HepG2 (cell line): ENCODE measurements at regions not wholly inside any gene's neighbourhood (a gene's known extent, or its start where the extent isn't known, plus 50 kb on each side); places are given as distances from the start of the nearest gene placed in this dataset.
"Not testable (repeated sequence)": the region's sequence is repeated elsewhere in the genome, so short reads cannot be mapped to it uniquely, and the experiment has no call there.

Source experiments
- EP300 ChIP-seq, 3 experiments: sonication (generic) in 1 of 3; formaldehyde crosslinking in 1 of 3; IDR thresholded peaks; 2 replicates each; pipeline versions ENCODE4 v1.5.1 to v1.6.1; 2011 to 2020; ENCODE audit warnings: low read depth in 2 of 3, low read length in 2 of 3, borderline replicate concordance in 1 of 3, improper control_type of control experiment in 1 of 3, mild to moderate bottlenecking in 1 of 3, missing genetic modification reagents in 1 of 3, moderate library complexity in 1 of 3
- FOXK1 ChIP-seq: sonication (generic); formaldehyde crosslinking; IDR thresholded peaks from 2 replicates; pipeline ENCODE4 v1.4.0; 2020; ENCODE audit warnings: low read depth, missing genetic modification reagents, borderline replicate concordance
- HIVEP1 ChIP-seq: sonication (generic); formaldehyde crosslinking; IDR thresholded peaks from 2 replicates; pipeline ENCODE4 v1.4.0; 2020; ENCODE audit warnings: mild to moderate bottlenecking, missing genetic modification reagents
- IRX3 ChIP-seq: sonication (generic); formaldehyde crosslinking; IDR thresholded peaks from 2 replicates; pipeline ENCODE4 v1.8.1; 2023; ENCODE audit warnings: mild to moderate bottlenecking, low read depth, missing genetic modification reagents, borderline replicate concordance
- NFE2L2 ChIP-seq: fragments of 150-350 bp; IDR thresholded peaks from 2 replicates; pipeline ENCODE4 v1.6.1; 2014; ENCODE audit warnings: low read length
- TOE1 ChIP-seq: sonication (generic); formaldehyde crosslinking; IDR thresholded peaks from 2 replicates; pipeline ENCODE4 v1.4.0; 2020; ENCODE audit warnings: mild to moderate bottlenecking, missing genetic modification reagents
- ZNF431 ChIP-seq: sonication (generic); formaldehyde crosslinking; IDR thresholded peaks from 2 replicates; pipeline ENCODE4 v1.9.0; 2022; ENCODE audit warnings: missing genetic modification reagents, low read depth, mild to moderate bottlenecking, borderline replicate concordance
- TF ChIP-seq, protein P1 (sequence below): sonication (generic); formaldehyde crosslinking; conservative IDR thresholded peaks from 2 replicates; pipeline ENCODE4 v1.4.0; 2020; ENCODE audit warnings: missing genetic modification reagents
- TF ChIP-seq, protein P2 (sequence below): IDR thresholded peaks from 2 replicates; pipeline ENCODE4 v1.6.1; 2016; ENCODE audit warnings: missing biosample characterization, missing genetic modification reagents, low read depth

DNA sequence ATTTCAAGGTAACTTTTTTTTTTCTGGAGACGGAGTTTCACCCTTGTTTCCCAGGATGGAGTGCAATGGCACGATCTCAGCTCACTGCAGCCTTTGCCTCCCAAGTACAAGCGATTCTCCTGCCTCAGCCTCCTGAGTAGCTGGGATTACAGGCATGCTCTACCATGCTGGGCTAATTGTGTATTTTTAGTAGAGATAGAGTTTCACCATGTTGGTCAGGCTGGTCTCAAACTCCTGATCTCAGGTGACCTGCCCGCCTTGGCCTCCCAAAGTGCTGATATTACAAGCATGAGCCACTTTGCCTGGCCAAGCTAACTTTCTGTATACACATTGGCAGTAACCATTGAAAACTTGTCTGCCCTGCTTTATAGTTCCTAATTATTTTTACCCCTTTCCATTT lies 79.1 kb downstream of the ARRDC3 start:
- TF ChIP-seq, protein P1, sequence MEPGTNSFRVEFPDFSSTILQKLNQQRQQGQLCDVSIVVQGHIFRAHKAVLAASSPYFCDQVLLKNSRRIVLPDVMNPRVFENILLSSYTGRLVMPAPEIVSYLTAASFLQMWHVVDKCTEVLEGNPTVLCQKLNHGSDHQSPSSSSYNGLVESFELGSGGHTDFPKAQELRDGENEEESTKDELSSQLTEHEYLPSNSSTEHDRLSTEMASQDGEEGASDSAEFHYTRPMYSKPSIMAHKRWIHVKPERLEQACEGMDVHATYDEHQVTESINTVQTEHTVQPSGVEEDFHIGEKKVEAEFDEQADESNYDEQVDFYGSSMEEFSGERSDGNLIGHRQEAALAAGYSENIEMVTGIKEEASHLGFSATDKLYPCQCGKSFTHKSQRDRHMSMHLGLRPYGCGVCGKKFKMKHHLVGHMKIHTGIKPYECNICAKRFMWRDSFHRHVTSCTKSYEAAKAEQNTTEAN (CRISPR knock-in tag) = not testable (repeated sequence)
- TF ChIP-seq NFE2L2; TOE1; FOXK1 (CRISPR knock-in tag); EP300 (IDR thresholded peaks at IDR 0.05; ENCODE audit: low read depth in 2 of 2, low read length in 2 of 2); EP300 (CRISPR knock-in tag; IDR thresholded peaks at IDR 0.05; ENCODE audit: borderline replicate concordance); ZNF431 (CRISPR knock-in tag); HIVEP1 (CRISPR knock-in tag); IRX3 (CRISPR knock-in tag): not testable (repeated sequence)
- TF ChIP-seq, protein P2, sequence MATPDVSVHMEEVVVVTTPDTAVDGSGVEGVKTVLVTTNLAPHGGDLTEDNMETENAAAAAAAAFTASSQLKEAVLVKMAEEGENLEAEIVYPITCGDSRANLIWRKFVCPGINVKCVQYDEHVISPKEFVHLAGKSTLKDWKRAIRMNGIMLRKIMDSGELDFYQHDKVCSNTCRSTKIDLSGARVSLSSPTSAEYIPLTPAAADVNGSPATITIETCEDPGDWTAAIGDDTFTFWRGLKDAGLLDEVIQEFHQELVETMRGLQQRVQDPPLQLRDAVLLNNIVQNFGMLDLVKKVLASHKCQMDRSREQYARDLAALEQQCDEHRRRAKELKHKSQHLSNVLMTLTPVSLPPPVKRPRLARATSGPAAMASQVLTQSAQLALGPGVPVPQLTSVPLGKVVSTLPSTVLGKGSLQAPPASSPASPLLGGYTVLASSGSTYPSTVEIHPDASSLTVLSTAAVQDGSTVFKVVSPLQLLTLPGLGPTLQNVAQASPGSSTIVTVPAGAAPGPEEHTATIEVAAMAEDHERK (CRISPR knock-in tag) = not testable (repeated sequence)
